Karpas-422 (cell line): ENCODE measurements at regions not wholly inside any gene's neighbourhood (a gene's known extent, or its start where the extent isn't known, plus 50 kb on each side); places are given as distances from the start of the nearest gene placed in this dataset.

Source experiments
- DNase-seq: peaks from one replicate; pipeline ENCODE4 v3.0.0-alpha.2; 2015
- H2AFZ ChIP-seq: fragments of 200-600 bp; sonication (generic); 2 replicates; pipeline ENCODE4 v1.6.1; 2014; ENCODE audit warnings: antibody characterized with exemption, low read length, mixed read lengths
- H3K27ac ChIP-seq: fragments of 200-600 bp; sonication (generic); 2 replicates; pipeline ENCODE4 v1.5.1; 2014; ENCODE audit warnings: mild to moderate bottlenecking, low read length, moderate library complexity
- H3K27me3 ChIP-seq: fragments of 200-600 bp; sonication (generic); 2 replicates; pipeline ENCODE4 v1.6.1; 2014; ENCODE audit warnings: low read length, mixed read lengths
- H3K36me3 ChIP-seq: fragments of 200-600 bp; sonication (generic); 2 replicates; pipeline ENCODE4 v1.6.1; 2014; ENCODE audit warnings: low read length, mixed read lengths; ENCODE audit not compliant: insufficient read depth
- H3K4me1 ChIP-seq: fragments of 200-600 bp; sonication (generic); 2 replicates; pipeline ENCODE4 v1.6.1; 2014; ENCODE audit warnings: mild to moderate bottlenecking, low read length, mixed read lengths
- H3K4me2 ChIP-seq: fragments of 200-600 bp; sonication (generic); 2 replicates; pipeline ENCODE4 v1.6.1; 2014; ENCODE audit warnings: low read length, low read depth, mild to moderate bottlenecking; ENCODE audit not compliant: poor library complexity, severe bottlenecking
- H3K4me3 ChIP-seq: fragments of 200-600 bp; sonication (generic); 2 replicates; pipeline ENCODE4 v1.5.1; 2014; ENCODE audit warnings: mild to moderate bottlenecking, antibody characterized with exemption, low read length, mixed read lengths
- H3K79me2 ChIP-seq: fragments of 200-600 bp; sonication (generic); 2 replicates; pipeline ENCODE4 v1.6.1; 2014; ENCODE audit warnings: mild to moderate bottlenecking, low read length, mixed read lengths
- H3K9ac ChIP-seq: fragments of 200-600 bp; sonication (generic); 2 replicates; pipeline ENCODE4 v1.6.0; 2014; ENCODE audit warnings: low read length
- H3K9me2 ChIP-seq: fragments of 200-600 bp; sonication (generic), shearing (Covaris generic); replicated peaks from 2 replicates; pipeline ENCODE4 v1.6.0; 2014; ENCODE audit warnings: mild to moderate bottlenecking, low read length, moderate library complexity; ENCODE audit not compliant: insufficient read depth
- H3K9me3 ChIP-seq: fragments of 300-700, 200-600 bp; sonication (generic); 2 replicates; pipeline ENCODE4 v1.6.1; 2014; ENCODE audit warnings: low read length, mixed read lengths
- H4K20me1 ChIP-seq: fragments of 200-600 bp; sonication (generic); 2 replicates; pipeline ENCODE4 v1.6.1; 2014; ENCODE audit warnings: mild to moderate bottlenecking, antibody characterized with exemption, low read length, low read depth; ENCODE audit not compliant: insufficient read depth

GRCh38 chr2:5250482-5250881 lies 441.7 kb upstream of the SOX11 start:
- H3K79me2 ChIP-seq: no peaks in the 10 kb centered on the region
- H3K4me2 ChIP-seq: no peak overlapping the region
- no peaks in the 10 kb centered on the region for H4K20me1 ChIP-seq
- DNase-seq: no peak
- no peaks in the 10 kb centered on the region for H3K9me2 ChIP-seq
- H3K9me3 ChIP-seq: no peaks in the 10 kb centered on the region
- no peaks in the 10 kb centered on the region for H3K4me1 ChIP-seq
- no peak overlapping the region for H3K4me3 ChIP-seq
- no peak overlapping the region for H3K27ac ChIP-seq
- no peaks in the 10 kb centered on the region for H3K36me3 ChIP-seq
- H3K9ac ChIP-seq: no peak overlapping the region
- no peaks in the 10 kb centered on the region for H3K27me3 ChIP-seq
- no peak overlapping the region for H2AFZ ChIP-seq

GRCh38 chr2:5253263-5253662 lies 438.9 kb upstream of the SOX11 start:
- Histone ChIP-seq H3K27me3 (no peaks in the 10 kb centered on the region), H3K36me3 (no peaks in the 10 kb centered on the region), H3K4me3 (no peak overlapping the region), H2AFZ (no peak overlapping the region), H3K27ac (no peak overlapping the region), H3K9me2 (no peaks in the 10 kb centered on the region), H3K4me1 (no peaks in the 10 kb centered on the region), H4K20me1 (no peaks in the 10 kb centered on the region), H3K4me2 (no peak overlapping the region), H3K9ac (no peak overlapping the region), H3K79me2 (no peaks in the 10 kb centered on the region), H3K9me3 (no peaks in the 10 kb centered on the region)
- DNase-seq: no peak

GRCh38 chr2:5254791-5255332 lies 437.3 kb upstream of the SOX11 start:
- Histone ChIP-seq H3K27ac (no peak overlapping the region), H2AFZ (no peak overlapping the region), H3K4me1 (no peaks in the 10 kb centered on the region), H3K9me3 (no peaks in the 10 kb centered on the region), H3K36me3 (no peaks in the 10 kb centered on the region), H3K9ac (no peak overlapping the region), H3K27me3 (no peaks in the 10 kb centered on the region), H3K4me2 (no peak overlapping the region), H4K20me1 (no peaks in the 10 kb centered on the region), H3K4me3 (no peak overlapping the region), H3K79me2 (no peaks in the 10 kb centered on the region), H3K9me2 (no peaks in the 10 kb centered on the region)
- DNase-seq: peak; percentile 25

- no peak overlapping the region for H3K4me3 ChIP-seq
- no peak overlapping the region for H3K9ac ChIP-seq
- no peaks in the 10 kb centered on the region for H3K79me2 ChIP-seq
- no peak overlapping the region for H3K27ac ChIP-seq
- 0 out of 2 replicates have a peak, but pooled peaks cover 4% of the 10 kb centered on the region for H3K27me3 ChIP-seq
- no peaks in the 10 kb centered on the region for H3K9me2 ChIP-seq
- H3K9me3 ChIP-seq: no peaks in the 10 kb centered on the region
- H3K4me1 ChIP-seq: no peaks in the 10 kb centered on the region
- H4K20me1 ChIP-seq: no peaks in the 10 kb centered on the region
- DNase-seq: peak; percentile 30
- no peak overlapping the region for H2AFZ ChIP-seq
- no peaks in the 10 kb centered on the region for H3K36me3 ChIP-seq
- H3K4me2 ChIP-seq: no peak overlapping the region
These were observed 428.9 kb upstream of the SOX11 start for GRCh38 chr2:5263291-5263690.

GRCh38 chr2:5264361-5264760 lies 427.8 kb upstream of the SOX11 start:
- H3K9ac ChIP-seq: no peak overlapping the region
- H3K27ac ChIP-seq: no peak overlapping the region
- no peaks in the 10 kb centered on the region for H3K36me3 ChIP-seq
- no peaks in the 10 kb centered on the region for H3K79me2 ChIP-seq
- no peak overlapping the region for H3K4me3 ChIP-seq
- no peaks in the 10 kb centered on the region for H4K20me1 ChIP-seq
- H2AFZ ChIP-seq: no peak overlapping the region
- H3K9me3 ChIP-seq: no peaks in the 10 kb centered on the region
- no peaks in the 10 kb centered on the region for H3K4me1 ChIP-seq
- DNase-seq: peak; percentile 12
- H3K27me3 ChIP-seq: 0 out of 2 replicates have a peak, but pooled peaks cover 4% of the 10 kb centered on the region
- no peak overlapping the region for H3K4me2 ChIP-seq
- H3K9me2 ChIP-seq: no peaks in the 10 kb centered on the region

GRCh38 chr2:5285061-5285460 lies 407.1 kb upstream of the SOX11 start:
- H2AFZ ChIP-seq: no peak overlapping the region
- no peak overlapping the region for H3K4me3 ChIP-seq
- H3K4me2 ChIP-seq: no peak overlapping the region
- H3K27me3 ChIP-seq: no peaks in the 10 kb centered on the region
- H3K9me2 ChIP-seq: no peaks in the 10 kb centered on the region
- no peaks in the 10 kb centered on the region for H3K36me3 ChIP-seq
- H3K9me3 ChIP-seq: no peaks in the 10 kb centered on the region; the same call in 1 of the 2 replicates
- no peaks in the 10 kb centered on the region for H3K4me1 ChIP-seq
- H4K20me1 ChIP-seq: no peaks in the 10 kb centered on the region
- H3K79me2 ChIP-seq: no peaks in the 10 kb centered on the region
- H3K9ac ChIP-seq: no peak overlapping the region
- no peak overlapping the region for H3K27ac ChIP-seq
- DNase-seq: no peak

- Histone ChIP-seq H3K27me3 (no peaks in the 10 kb centered on the region), H3K4me1 (no peaks in the 10 kb centered on the region), H3K9me2 (no peaks in the 10 kb centered on the region), H3K9me3 (no peaks in the 10 kb centered on the region; the same call in 1 of the 2 replicates), H3K4me2 (no peak overlapping the region), H3K79me2 (no peaks in the 10 kb centered on the region), H3K4me3 (no peak overlapping the region), H3K27ac (no peak overlapping the region), H3K9ac (no peak overlapping the region), H3K36me3 (no peaks in the 10 kb centered on the region), H2AFZ (no peak overlapping the region), H4K20me1 (no peaks in the 10 kb centered on the region)
- no peak for DNase-seq
These were observed 406.1 kb upstream of the SOX11 start for GRCh38 chr2:5285872-5286769.

- Histone ChIP-seq H3K9me2 (no peaks in the 10 kb centered on the region), H3K4me1 (no peaks in the 10 kb centered on the region), H4K20me1 (no peaks in the 10 kb centered on the region), H2AFZ (no peak overlapping the region), H3K36me3 (no peaks in the 10 kb centered on the region), H3K27me3 (no peaks in the 10 kb centered on the region), H3K4me2 (no peak overlapping the region), H3K9ac (no peak overlapping the region), H3K27ac (no peak overlapping the region), H3K4me3 (no peak overlapping the region), H3K9me3 (no peaks in the 10 kb centered on the region), H3K79me2 (no peaks in the 10 kb centered on the region)
- DNase-seq: no peak
These were observed 404.4 kb upstream of the SOX11 start for GRCh38 chr2:5287558-5288334.
